ENCODE measurements at regions not wholly inside any gene's neighbourhood (a gene's known extent, or its start where the extent isn't known, plus 50 kb on each side); places are given as distances from the start of the nearest gene placed in this dataset.

GRCh38 chr10:132117636-132118190 lies 52.0 kb downstream of the JAKMIP3 start:
- no peak for TF ChIP-seq CTCF (IDR thresholded peaks at IDR 0.05; ENCODE audit: borderline replicate concordance, extremely low read depth, low read length, poor library complexity, severe bottlenecking)
- TF ChIP-seq EZH2 (IDR thresholded peaks at IDR 0.05; ENCODE audit: borderline replicate concordance, low read depth, low read length, severe bottlenecking), result no peak

Data from DND-41 (cell line).